ENCODE measurements at regions not wholly inside any gene's neighbourhood (a gene's known extent, or its start where the extent isn't known, plus 50 kb on each side); places are given as distances from the start of the nearest gene placed in this dataset.

DNA sequence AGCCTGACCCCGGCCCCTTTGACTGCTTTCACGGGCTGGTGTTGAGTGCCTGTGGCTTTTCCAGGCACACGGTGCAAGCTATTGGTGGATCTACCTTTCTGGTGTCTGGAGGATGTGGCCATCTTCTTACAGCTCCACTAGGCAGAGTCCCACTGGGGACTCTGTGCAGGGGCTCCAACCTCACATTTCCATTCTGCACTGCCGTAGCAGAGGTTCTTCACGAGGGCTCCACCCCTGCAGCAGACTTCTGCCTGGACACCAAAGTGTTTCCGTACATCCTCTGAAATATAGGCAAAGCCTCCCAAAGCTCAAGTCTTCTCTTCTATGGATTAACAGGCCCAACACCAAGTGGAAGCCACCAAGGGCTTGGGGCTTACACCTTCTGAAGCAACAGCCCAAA lies 691.5 kb upstream of the POU3F2 start:
- no peaks in the 10 kb centered on the region for H3K27me3 Mint-ChIP-seq (ENCODE audit: low read depth, unreplicated experiment)
- no peak overlapping the region for H3K4me3 ChIP-seq (ENCODE audit: insufficient read depth, low read depth, low read length)
- peaks cover 5% of the 10 kb centered on the region for H3K9me3 ChIP-seq (ENCODE audit: insufficient read depth, low read depth, low read length)
- H3K79me2 ChIP-seq (ENCODE audit: insufficient read depth, low read length) = no peaks in the 10 kb centered on the region
- no peaks in the 10 kb centered on the region for H4K20me1 ChIP-seq (ENCODE audit: insufficient read depth, low read length)
- no peaks in the 10 kb centered on the region for H3K4me1 Mint-ChIP-seq (ENCODE audit: low read depth, unreplicated experiment)
- H3K4me2 ChIP-seq (ENCODE audit: low read length) = no peak overlapping the region
- H3K36me3 ChIP-seq (ENCODE audit: insufficient read depth, low read length) = no peaks in the 10 kb centered on the region
- FAIRE-seq (no peak), DNase-seq (ENCODE audit: low read depth) (no peak)
- H3K4me3 Mint-ChIP-seq (ENCODE audit: unreplicated experiment) = no peak overlapping the region
- peaks cover 2% of the 10 kb centered on the region for H3K36me3 Mint-ChIP-seq (ENCODE audit: low read depth, unreplicated experiment)
- H3K27ac Mint-ChIP-seq (ENCODE audit: unreplicated experiment) = no peak overlapping the region
- peaks cover 8% of the 10 kb centered on the region for H3K9me3 Mint-ChIP-seq (ENCODE audit: unreplicated experiment)
- no peak overlapping the region for H2AFZ ChIP-seq (ENCODE audit: low read depth, low read length)
- no peak overlapping the region for H3K9ac ChIP-seq (ENCODE audit: low read length)
- H3K27ac ChIP-seq (ENCODE audit: low read depth, low read length) = no peak overlapping the region
- no peaks in the 10 kb centered on the region for H3K4me1 ChIP-seq (ENCODE audit: insufficient read depth, low read length)
- TF ChIP-seq, protein P1, sequence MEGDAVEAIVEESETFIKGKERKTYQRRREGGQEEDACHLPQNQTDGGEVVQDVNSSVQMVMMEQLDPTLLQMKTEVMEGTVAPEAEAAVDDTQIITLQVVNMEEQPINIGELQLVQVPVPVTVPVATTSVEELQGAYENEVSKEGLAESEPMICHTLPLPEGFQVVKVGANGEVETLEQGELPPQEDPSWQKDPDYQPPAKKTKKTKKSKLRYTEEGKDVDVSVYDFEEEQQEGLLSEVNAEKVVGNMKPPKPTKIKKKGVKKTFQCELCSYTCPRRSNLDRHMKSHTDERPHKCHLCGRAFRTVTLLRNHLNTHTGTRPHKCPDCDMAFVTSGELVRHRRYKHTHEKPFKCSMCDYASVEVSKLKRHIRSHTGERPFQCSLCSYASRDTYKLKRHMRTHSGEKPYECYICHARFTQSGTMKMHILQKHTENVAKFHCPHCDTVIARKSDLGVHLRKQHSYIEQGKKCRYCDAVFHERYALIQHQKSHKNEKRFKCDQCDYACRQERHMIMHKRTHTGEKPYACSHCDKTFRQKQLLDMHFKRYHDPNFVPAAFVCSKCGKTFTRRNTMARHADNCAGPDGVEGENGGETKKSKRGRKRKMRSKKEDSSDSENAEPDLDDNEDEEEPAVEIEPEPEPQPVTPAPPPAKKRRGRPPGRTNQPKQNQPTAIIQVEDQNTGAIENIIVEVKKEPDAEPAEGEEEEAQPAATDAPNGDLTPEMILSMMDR (IDR thresholded peaks at IDR 0.05; ENCODE audit: insufficient read depth, low read depth, low read length) = no peak
- no peak for TF ChIP-seq EZH2 (IDR thresholded peaks at IDR 0.05; ENCODE audit: insufficient read depth, low read length)
- H3K27me3 ChIP-seq (ENCODE audit: insufficient read depth, low read length) = no peaks in the 10 kb centered on the region

DNA sequence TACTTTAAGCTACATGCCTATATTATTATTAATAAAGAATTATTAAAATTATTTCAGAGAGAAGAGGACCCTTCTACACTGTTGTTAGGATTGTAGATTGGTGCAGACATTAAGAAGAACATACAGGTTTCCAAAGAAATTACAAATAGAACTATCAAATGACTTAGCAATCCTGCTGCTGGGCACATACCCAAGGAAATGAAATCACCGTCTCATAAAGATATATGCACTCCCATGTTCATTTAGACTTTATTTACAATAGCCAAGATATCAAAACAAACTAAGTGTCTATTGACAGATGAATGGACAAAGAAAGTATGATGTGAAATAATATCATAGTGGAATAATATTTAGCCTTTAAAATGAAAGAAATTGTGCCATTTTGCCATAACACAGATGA lies 687.7 kb upstream of the POU3F2 start:
- H3K4me3 Mint-ChIP-seq (ENCODE audit: unreplicated experiment) = no peak overlapping the region
- H3K27me3 Mint-ChIP-seq (ENCODE audit: low read depth, unreplicated experiment) = no peaks in the 10 kb centered on the region
- no peak overlapping the region for H2AFZ ChIP-seq (ENCODE audit: low read depth, low read length)
- no peak overlapping the region for H3K9ac ChIP-seq (ENCODE audit: low read length)
- H3K27ac ChIP-seq (ENCODE audit: low read depth, low read length) = no peak overlapping the region
- TF ChIP-seq, protein P1 (IDR thresholded peaks at IDR 0.05; ENCODE audit: insufficient read depth, low read depth, low read length) = no peak
- TF ChIP-seq EZH2 (IDR thresholded peaks at IDR 0.05; ENCODE audit: insufficient read depth, low read length) = no peak
- no peaks in the 10 kb centered on the region for H3K4me1 ChIP-seq (ENCODE audit: insufficient read depth, low read length)
- no peak overlapping the region for H3K27ac Mint-ChIP-seq (ENCODE audit: unreplicated experiment)
- no peaks in the 10 kb centered on the region for H3K36me3 ChIP-seq (ENCODE audit: insufficient read depth, low read length)
- no peaks in the 10 kb centered on the region for H3K79me2 ChIP-seq (ENCODE audit: insufficient read depth, low read length)
- H3K27me3 ChIP-seq (ENCODE audit: insufficient read depth, low read length) = no peaks in the 10 kb centered on the region
- no peaks in the 10 kb centered on the region for H4K20me1 ChIP-seq (ENCODE audit: insufficient read depth, low read length)
- H3K9me3 Mint-ChIP-seq (ENCODE audit: unreplicated experiment) = peaks cover 8% of the 10 kb centered on the region
- no peaks in the 10 kb centered on the region for H3K4me1 Mint-ChIP-seq (ENCODE audit: low read depth, unreplicated experiment)
- peaks cover 5% of the 10 kb centered on the region for H3K9me3 ChIP-seq (ENCODE audit: insufficient read depth, low read depth, low read length)
- no peak for FAIRE-seq
- peak; percentile 4 for DNase-seq (ENCODE audit: low read depth)
- H3K36me3 Mint-ChIP-seq (ENCODE audit: low read depth, unreplicated experiment) = peaks cover 2% of the 10 kb centered on the region
- no peak overlapping the region for H3K4me2 ChIP-seq (ENCODE audit: low read length)
- H3K4me3 ChIP-seq (ENCODE audit: insufficient read depth, low read depth, low read length) = no peak overlapping the region

DNA sequence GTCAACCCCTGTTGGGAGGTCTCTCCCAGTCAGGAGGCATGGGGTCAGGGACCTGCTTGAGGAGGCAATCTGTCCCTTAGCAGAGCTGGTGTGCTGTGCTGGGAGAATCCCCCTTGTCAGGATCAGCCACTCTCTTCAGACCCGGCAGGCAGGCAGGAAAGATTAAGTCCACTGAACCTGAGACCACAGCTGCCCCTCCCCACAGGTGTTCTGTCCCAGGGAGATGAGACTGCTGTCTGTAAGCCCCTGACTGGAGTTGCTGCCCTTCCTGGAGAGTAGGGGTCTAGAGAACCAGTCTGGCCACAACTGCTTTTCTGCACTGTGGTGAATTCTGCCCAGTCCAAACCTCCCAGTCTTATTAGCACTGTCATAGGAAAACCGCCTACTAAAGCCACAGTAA lies 677.8 kb upstream of the POU3F2 start:
- H2AFZ ChIP-seq (ENCODE audit: low read depth, low read length) = no peak overlapping the region
- H3K4me3 Mint-ChIP-seq (ENCODE audit: unreplicated experiment) = no peak overlapping the region
- no peaks in the 10 kb centered on the region for H3K27me3 Mint-ChIP-seq (ENCODE audit: low read depth, unreplicated experiment)
- no peaks in the 10 kb centered on the region for H3K4me1 Mint-ChIP-seq (ENCODE audit: low read depth, unreplicated experiment)
- no peaks in the 10 kb centered on the region for H3K9me3 ChIP-seq (ENCODE audit: insufficient read depth, low read depth, low read length)
- no peaks in the 10 kb centered on the region for H4K20me1 ChIP-seq (ENCODE audit: insufficient read depth, low read length)
- H3K27me3 ChIP-seq (ENCODE audit: insufficient read depth, low read length) = no peaks in the 10 kb centered on the region
- FAIRE-seq = no peak
- DNase-seq (ENCODE audit: low read depth) = no peak
- no peaks in the 10 kb centered on the region for H3K36me3 ChIP-seq (ENCODE audit: insufficient read depth, low read length)
- H3K4me2 ChIP-seq (ENCODE audit: low read length) = no peak overlapping the region
- H3K9ac ChIP-seq (ENCODE audit: low read length) = no peak overlapping the region
- H3K4me1 ChIP-seq (ENCODE audit: insufficient read depth, low read length) = no peaks in the 10 kb centered on the region
- no peak overlapping the region for H3K27ac Mint-ChIP-seq (ENCODE audit: unreplicated experiment)
- H3K36me3 Mint-ChIP-seq (ENCODE audit: low read depth, unreplicated experiment) = no peaks in the 10 kb centered on the region
- no peak overlapping the region for H3K4me3 ChIP-seq (ENCODE audit: insufficient read depth, low read depth, low read length)
- H3K79me2 ChIP-seq (ENCODE audit: insufficient read depth, low read length) = no peaks in the 10 kb centered on the region
- H3K9me3 Mint-ChIP-seq (ENCODE audit: unreplicated experiment) = no peaks in the 10 kb centered on the region
- H3K27ac ChIP-seq (ENCODE audit: low read depth, low read length) = no peak overlapping the region
- TF ChIP-seq, protein P1 (IDR thresholded peaks at IDR 0.05; ENCODE audit: insufficient read depth, low read depth, low read length) = no peak
- no peak for TF ChIP-seq EZH2 (IDR thresholded peaks at IDR 0.05; ENCODE audit: insufficient read depth, low read length)
